Stimulated activated CD8-positive, alpha-beta memory T cell treated with anti-CD3 and anti-CD28 coated beads, Interleukin-4, amount 100 ng/mL, for 48 hours (primary cell): ENCODE measurements at regions not wholly inside any gene's neighbourhood (a gene's known extent, or its start where the extent isn't known, plus 50 kb on each side); places are given as distances from the start of the nearest gene placed in this dataset.

Source experiments
- DNase-seq: peaks from one replicate; pipeline ENCODE4 v3.0.0-alpha.2; 2020

DNA sequence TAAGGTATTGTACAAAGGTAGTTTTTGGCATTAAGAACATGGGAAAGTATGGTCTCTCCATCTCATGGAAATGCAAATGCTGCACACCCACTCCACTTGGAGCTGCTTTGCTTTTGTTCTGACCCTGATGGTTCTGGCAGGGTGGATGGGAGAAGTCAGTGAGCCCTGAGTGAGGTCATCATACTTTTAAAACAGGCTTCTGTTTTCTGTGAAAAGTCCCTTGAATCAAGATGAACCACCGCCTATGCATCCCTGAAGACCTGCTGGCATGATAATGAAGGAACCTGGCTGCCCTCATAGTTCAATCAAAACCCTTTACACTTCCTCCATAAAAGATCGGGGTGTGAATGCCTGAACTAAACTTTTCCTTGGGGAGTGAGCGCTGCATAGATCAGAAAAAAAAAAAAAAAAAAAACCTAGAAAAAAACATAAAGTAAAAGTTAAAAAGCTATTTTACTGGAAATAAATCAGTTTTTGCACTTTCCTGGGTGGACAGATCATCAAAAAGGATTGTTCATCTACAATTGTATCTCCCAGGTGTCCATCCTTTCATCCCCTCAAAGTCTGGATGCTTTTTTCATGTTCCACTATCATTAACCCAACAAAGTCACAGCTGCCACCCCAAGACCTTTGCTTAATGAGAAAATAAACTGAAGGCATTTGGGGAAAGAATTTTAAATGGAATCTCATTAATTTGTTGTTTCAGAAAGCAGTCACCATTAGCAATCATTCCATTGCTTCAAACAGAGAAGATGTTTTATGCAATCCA is 728.1 kb upstream of the DDX18 start:
- no peak for DNase-seq

DNA sequence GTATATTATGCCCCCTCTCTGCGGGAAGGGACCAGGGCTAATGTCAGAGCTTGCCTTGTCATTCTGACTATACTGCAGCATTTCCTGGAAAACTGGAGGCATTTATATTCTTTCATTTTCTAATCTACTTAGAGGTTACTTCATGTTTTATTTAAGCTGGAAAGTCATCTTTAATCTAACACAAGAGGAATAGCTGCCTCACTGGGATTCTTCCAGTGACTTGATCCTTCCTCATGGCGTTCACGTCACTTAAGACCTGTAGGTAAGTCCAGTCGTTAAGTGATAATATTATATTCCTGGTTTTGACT is 727.6 kb upstream of the DDX18 start:
- no peak for DNase-seq

GRCh38 chr2:117087535-117088291 is 726.8 kb upstream of the DDX18 start:
- DNase-seq = no peak

DNA sequence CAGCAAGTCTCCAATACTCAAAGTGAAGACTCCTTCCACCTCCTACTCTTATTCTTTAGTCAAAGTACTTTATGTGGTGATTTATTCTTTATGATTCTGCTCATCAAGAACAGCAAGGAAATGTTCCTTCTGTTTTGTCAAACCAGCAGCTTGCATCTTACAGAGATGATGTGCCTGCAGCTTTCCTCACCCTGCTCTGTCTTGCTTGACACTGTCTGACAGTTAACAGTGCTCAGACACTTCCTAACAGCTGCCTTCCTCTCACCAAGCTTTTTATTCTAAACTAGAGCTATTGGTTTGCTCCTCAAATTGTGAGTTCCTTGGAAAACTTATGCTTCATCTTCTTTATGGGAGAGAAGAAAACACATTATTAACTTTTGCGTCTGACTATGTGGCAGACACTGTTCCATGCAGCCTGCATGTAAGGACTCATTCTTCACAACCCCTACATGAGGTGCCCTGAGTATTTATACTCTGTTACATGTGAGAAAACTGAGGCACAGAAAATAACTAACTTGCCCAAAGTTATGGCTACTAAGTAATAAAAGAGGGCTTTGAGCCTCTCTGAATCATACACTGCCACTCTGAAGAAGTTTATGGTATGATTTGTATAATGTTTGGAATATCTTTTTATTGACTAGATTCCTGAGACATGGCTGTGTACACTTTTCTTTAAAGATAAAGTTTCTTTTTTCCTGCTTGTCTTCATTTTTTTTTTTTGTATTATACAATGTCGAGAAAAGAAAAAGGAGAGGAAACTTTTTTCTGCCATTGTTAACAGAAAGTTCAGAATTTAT is 723.3 kb upstream of the DDX18 start:
- DNase-seq = no peak

- no peak for DNase-seq
These were observed 712.9 kb upstream of the DDX18 start for GRCh38 chr2:117101613-117102012.

- DNase-seq = no peak
These were observed 705.7 kb upstream of the DDX18 start for GRCh38 chr2:117108741-117109267.

- no peak for DNase-seq
These were observed 695.5 kb upstream of the DDX18 start for GRCh38 chr2:117118994-117119393.

DNA sequence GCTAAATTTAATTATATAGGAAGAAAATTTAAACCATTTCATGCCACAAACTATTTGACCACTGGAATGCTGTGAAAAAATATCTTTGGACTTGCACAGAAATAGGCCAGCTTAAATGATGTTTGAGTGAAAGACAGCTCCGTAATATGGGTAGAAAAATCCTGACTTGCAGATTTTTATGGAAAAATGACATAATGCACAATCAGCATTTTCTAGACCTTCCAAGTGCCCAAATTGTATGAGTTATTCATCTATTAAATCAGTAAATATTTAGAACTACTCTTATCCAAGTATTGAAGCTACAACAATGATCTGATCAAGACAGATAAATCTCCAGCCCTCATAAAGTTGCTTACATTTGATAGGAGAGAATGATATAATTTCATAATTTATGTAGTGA is 691.1 kb upstream of the DDX18 start:
- no peak for DNase-seq

GRCh38 chr2:117126656-117127055 is 687.8 kb upstream of the DDX18 start:
- no peak for DNase-seq

GRCh38 chr2:117127680-117128079 is 686.8 kb upstream of the DDX18 start:
- no peak for DNase-seq

DNA sequence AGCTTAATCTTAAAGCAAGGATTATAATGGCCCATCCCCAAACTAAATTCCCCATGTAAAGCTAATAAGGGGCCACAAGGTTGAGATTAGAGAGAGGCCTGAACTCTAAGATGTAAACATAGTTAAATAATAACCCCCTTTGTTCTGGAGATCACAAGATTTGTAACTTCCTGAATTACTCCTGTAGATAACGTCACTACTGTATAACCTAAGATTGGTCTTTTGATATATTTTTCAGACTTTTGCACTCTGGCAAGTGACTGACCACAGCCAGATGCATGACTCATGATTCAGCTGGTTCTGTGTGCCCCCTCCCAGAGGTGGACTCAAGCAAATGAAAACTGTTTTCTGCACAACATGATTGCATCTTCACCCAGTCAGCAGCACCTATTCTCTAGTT is 686.0 kb upstream of the DDX18 start:
- DNase-seq = no peak

DNA sequence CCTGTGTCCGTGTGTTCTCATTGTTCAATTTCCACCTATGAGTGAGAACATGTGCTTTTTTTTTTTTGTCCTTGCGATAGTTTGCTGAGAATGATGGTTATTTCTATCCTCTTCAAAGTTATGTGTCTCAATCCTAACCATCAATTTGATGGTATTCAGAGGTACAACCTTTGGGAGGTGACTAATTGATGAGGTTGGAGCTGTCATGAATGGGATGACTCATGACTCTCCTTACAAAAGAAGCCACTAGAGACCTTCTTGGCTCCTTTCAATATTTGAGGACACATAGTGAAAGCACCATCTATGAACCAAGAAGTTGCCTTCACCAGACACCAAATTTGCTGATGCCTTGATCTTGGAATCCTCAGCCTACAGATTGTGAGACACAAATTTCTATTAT is 677.1 kb upstream of the DDX18 start:
- DNase-seq = no peak

DNA sequence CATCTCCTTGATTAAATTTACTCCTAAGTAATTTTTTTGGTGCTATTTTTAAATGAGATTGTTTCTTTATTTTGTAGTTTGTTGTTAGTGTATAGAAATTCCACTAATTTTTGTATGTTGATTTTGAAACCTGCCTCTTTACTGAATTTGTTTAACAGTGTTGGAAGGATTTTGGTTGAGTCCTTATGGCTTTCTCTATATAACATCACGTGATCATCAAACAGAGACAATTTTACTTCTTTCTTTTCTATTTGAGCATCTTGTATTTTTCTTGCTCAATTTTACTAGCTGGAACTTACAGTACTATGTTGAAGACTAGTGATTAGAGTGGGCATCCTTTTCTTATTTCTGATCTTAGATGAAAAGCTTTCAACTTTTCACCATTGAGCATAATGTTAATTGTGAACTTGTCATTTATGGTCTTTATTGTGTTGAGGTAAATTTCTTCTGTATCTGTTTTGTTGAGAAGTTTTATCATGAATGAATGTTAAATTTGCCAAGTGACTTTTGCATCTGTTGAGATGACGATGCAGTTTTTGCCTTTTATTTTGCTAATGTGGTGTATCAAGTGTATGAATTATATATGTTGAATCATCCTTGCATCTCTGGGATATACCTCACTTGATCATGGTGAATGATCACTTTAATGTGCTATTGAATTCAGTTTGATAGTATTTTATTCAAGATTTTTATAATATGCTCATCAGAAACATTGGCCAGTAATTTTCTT is 645.3 kb upstream of the DDX18 start:
- DNase-seq = no peak

DNA sequence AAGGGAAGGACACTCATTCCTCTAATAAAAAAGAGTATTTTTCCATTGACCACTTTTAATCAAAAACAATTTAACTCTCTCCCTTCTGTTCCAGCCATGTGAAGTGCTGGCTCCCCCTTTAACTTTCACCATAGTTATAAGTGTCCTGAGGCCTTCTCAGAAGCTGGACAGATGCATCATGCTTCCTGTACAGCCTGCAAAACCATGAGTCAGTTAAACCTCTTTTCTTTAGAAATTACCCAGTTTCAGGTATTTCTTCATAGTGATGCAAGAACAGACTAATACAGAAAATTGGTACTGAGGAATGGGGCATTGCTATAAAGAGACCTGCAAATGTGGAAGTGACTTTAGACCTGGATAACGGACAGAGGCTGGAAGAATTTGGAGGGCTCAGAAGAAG is 643.6 kb upstream of the DDX18 start:
- no peak for DNase-seq

DNA sequence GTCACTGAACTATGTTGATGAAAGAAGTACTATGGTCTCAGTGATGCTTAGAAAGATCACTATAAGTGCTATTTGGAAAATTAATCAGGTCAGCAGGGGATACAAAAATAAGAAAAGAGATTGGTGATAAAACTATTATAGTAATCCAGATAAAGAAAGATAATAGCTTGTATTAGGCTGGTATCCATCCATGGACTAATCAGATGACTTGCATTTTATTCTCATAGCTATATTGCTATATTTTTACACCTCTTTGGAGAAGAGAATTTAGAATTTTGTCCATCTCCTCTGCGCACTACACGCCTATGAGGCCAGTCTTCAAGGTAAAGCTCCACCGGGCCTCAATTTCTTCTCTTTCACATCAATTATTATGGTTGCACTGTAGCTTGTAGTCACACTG is 635.1 kb upstream of the DDX18 start:
- no peak for DNase-seq

- DNase-seq = no peak
These were observed 623.5 kb upstream of the DDX18 start for GRCh38 chr2:117190856-117191559.

- DNase-seq = no peak
These were observed 619.1 kb upstream of the DDX18 start for GRCh38 chr2:117195381-117195780.

DNA sequence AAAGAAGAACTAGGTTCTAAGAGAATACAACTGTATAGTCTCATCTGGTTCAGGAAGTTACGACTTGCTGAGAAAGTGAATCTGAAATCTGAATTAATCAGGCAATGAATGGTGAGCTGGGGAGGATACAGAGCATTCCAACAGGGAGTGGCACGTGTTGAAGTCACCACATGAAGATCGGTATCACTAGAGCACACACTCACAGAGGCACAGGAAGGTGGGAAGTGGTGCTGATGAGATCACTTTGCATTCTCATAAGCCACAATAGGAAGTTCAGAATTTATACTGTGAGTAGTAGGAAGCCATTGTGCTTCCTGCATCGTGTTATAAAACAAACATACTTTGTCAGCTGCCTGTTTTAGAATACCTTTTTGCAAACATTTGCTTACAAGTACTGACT is 615.0 kb upstream of the DDX18 start:
- no peak for DNase-seq

DNA sequence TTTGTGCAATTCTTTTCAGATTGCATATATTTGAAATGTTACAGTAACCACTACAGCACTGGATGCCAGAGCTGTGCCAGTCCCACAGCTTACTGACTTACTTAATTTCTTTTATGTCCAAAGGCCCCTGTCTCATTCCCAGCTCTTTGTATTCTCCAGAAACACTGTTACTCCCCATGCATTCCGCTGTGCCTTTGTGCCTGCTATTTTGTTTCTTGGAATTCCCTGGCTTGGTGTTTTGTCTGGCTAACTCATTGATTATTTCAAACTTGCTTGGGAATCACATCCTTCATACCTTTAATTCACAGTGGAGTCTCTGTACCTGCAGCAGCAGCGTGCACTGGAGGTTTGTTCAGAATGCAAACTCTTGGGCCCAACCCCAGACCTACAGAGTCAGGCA is 601.9 kb upstream of the DDX18 start:
- no peak for DNase-seq

- no peak for DNase-seq
These were observed 597.3 kb upstream of the DDX18 start for GRCh38 chr2:117217145-117217544.

GRCh38 chr2:117222809-117223208 is 591.7 kb upstream of the DDX18 start:
- no peak for DNase-seq

DNA sequence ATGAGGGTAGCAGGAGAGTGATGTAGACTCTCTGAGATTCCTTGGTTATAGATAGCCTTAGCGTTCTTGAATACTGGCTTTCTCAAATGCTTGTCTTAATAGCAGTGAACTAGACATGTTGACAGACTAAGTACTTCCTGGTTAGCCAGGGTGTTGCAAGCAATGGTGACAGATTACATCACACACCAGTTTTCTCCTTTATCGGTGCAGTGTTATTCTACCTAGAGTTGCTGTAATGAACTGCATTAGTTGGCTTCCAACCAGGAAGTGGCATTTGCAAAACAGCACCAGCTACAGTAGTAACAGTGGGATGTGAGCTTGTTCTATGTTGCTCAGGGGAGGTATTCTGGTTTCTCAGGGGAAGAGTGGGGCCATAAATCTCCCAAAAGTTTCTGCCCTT is 582.2 kb upstream of the DDX18 start:
- DNase-seq = no peak
